Keratinocyte (primary cell): ENCODE measurements at regions not wholly inside any gene's neighbourhood (a gene's known extent, or its start where the extent isn't known, plus 50 kb on each side); places are given as distances from the start of the nearest gene placed in this dataset.

Experiments
- DNase-seq: peaks from one replicate; pipeline ENCODE4 v3.0.0-alpha.2; 2011; ENCODE audit warnings: low read depth, missing footprints, low spot score
- FAIRE-seq: peaks from 2 replicates; lab custom pipeline; 2011; peaks lifted over from hg19 to GRCh38; lab: Jason Lieb, UNC
- H2AFZ ChIP-seq: 2 replicates; pipeline ENCODE4 v1.6.0; 2012; ENCODE audit warnings: low read length, control low read depth, inconsistent platforms; ENCODE audit not compliant: control insufficient read depth
- H3K27ac ChIP-seq: 2 replicates; pipeline ENCODE4 v1.5.1; 2011; ENCODE audit warnings: low read length; ENCODE audit not compliant: control insufficient read depth, insufficient read depth
- H3K27me3 ChIP-seq: 3 replicates; pipeline ENCODE4 v1.6.0; 2011; ENCODE audit warnings: low read length; ENCODE audit not compliant: control insufficient read depth, insufficient read depth; ENCODE audit errors: extremely low read depth
- H3K36me3 ChIP-seq, 2 experiments: 2 replicates in 1 of 2; 3 replicates in 1 of 2; pipeline ENCODE4 v1.5.1; 2011; ENCODE audit warnings: low read length in 2 of 2, mild to moderate bottlenecking in 1 of 2; ENCODE audit not compliant: control insufficient read depth in 2 of 2, insufficient read depth in 2 of 2; ENCODE audit errors: extremely low read depth in 1 of 2
- H3K4me1 ChIP-seq: 3 replicates; pipeline ENCODE4 v1.5.1; 2011; ENCODE audit warnings: low read length; ENCODE audit not compliant: control insufficient read depth, insufficient read depth; ENCODE audit errors: extremely low read depth
- H3K4me2 ChIP-seq: 3 replicates; pipeline ENCODE4 v1.6.0; 2011; ENCODE audit warnings: low read depth, low read length; ENCODE audit not compliant: control insufficient read depth, insufficient read depth; ENCODE audit errors: extremely low read depth
- H3K4me3 ChIP-seq, 3 experiments: fragments of 200-600 bp in 1 of 3; sonication (generic) in 1 of 3; 2 replicates in 2 of 3; 3 replicates in 1 of 3; pipeline ENCODE4 v1.5.1; 2011 to 2016; ENCODE audit warnings: low read length in 3 of 3, mild to moderate bottlenecking in 3 of 3, control low read depth in 2 of 3, inconsistent platforms in 1 of 3, low read depth in 1 of 3, mixed read lengths in 1 of 3, mixed run types in 1 of 3, moderate library complexity in 1 of 3; ENCODE audit not compliant: control insufficient read depth in 2 of 3, insufficient read depth in 2 of 3; ENCODE audit errors: extremely low read depth in 1 of 3
- H3K79me2 ChIP-seq: 2 replicates; pipeline ENCODE4 v1.6.0; 2012; ENCODE audit warnings: low read length; ENCODE audit not compliant: control insufficient read depth, insufficient read depth
- H3K9ac ChIP-seq: 3 replicates; pipeline ENCODE4 v1.6.0; 2011; ENCODE audit warnings: low read length; ENCODE audit not compliant: control insufficient read depth, insufficient read depth; ENCODE audit errors: extremely low read depth
- H3K9me1 ChIP-seq: 3 replicates; pipeline ENCODE4 v1.6.0; 2011; ENCODE audit warnings: low read length; ENCODE audit not compliant: control insufficient read depth, insufficient read depth; ENCODE audit errors: extremely low read depth
- H3K9me3 ChIP-seq: 2 replicates; pipeline ENCODE4 v1.5.1; 2012; ENCODE audit warnings: low read depth, low read length; ENCODE audit not compliant: control insufficient read depth
- H4K20me1 ChIP-seq: 3 replicates; pipeline ENCODE4 v1.6.0; 2011; ENCODE audit warnings: low read length; ENCODE audit not compliant: control insufficient read depth, insufficient read depth; ENCODE audit errors: extremely low read depth
- EZH2 ChIP-seq: IDR thresholded peaks from one replicate; pipeline ENCODE4 v1.6.1; 2012; ENCODE audit warnings: inconsistent platforms, mild to moderate bottlenecking, low read length, moderate library complexity
- dilution Hi-C: fragments of 300-500 bp; cut with MboI; formaldehyde crosslinking; loops from one replicate; pipeline ENCODE4 v1.7.0; 2020; ENCODE audit warnings: low sequenced_read_pairs; ENCODE audit not compliant: extremely low pct_ligation_motif_present
- TF ChIP-seq, protein P1 (sequence below), 3 experiments: IDR thresholded peaks in 1 of 3; conservative IDR thresholded peaks in 1 of 3; optimal IDR thresholded peaks in 1 of 3; 2 replicates in 2 of 3; 3 replicates in 1 of 3; pipeline versions ENCODE3 to v1.5.1; 2011; ENCODE audit warnings: low read length in 3 of 3, mild to moderate bottlenecking in 3 of 3, moderate library complexity in 2 of 3, control low read depth in 1 of 3, inconsistent platforms in 1 of 3; ENCODE audit not compliant: insufficient read depth in 2 of 3; ENCODE audit errors: extremely low read depth in 1 of 3

DNA sequence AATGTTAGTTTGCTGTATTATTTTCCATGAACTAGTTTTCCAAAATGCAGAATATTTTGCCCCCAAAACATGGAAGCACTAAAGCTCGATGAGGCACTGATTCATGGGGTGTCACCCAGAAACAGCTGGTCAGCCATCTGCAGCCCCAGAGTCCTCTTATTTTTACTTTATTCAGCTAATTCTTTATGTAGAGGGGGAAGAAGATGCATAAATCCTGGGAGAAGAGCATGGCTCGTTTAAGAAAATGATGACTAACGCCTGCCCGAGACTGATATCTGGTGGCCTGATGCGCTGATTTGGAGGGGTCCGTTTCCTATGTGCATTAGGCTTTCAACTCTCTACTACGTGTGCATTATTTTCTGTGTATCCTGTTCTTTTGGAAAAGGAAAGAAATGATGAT is 390.3 kb upstream of the MEF2C start:
- Histone ChIP-seq H3K79me2 (no peaks in the 10 kb centered on the region), H3K4me2 (no peak overlapping the region), H4K20me1 (no peaks in the 10 kb centered on the region), H2AFZ (no peak overlapping the region), H3K4me1 (peaks cover 30% of the 10 kb centered on the region), H3K27me3 (no peaks in the 10 kb centered on the region), H3K9ac (no peak overlapping the region), H3K9me1 (no peaks in the 10 kb centered on the region), H3K27ac (no peak overlapping the region), H3K9me3 (no peaks in the 10 kb centered on the region), H3K4me3 (no peak overlapping the region), H3K36me3 (no peaks in the 10 kb centered on the region)
- no peak for TF ChIP-seq EZH2
- dilution Hi-C loops, result no loop called here
- FAIRE-seq, result no peak
- no peak for DNase-seq

DNA sequence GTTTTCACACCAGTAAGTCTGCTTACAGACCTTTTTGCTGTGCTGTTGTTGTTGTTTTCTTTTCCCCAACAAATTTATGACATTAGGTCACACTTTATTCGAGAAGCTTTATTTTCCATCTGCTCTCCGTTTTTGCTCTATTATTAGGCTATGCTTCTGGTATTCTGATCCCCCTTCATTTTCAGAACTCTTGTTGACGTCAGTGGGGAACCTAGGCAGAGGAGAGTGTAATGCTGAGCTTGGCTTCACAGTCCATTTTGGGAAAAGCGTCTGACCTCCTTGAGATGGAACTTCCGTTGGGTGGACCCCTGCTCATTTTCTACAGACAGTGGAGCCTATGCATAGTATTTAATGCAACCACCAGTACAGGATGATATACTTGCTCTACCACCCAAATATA is 387.9 kb upstream of the MEF2C start:
- Histone ChIP-seq H3K36me3 (no peaks in the 10 kb centered on the region), H4K20me1 (no peaks in the 10 kb centered on the region), H3K4me2 (no peak overlapping the region), H3K9ac (no peak overlapping the region), H3K9me3 (no peaks in the 10 kb centered on the region), H3K4me3 (no peak overlapping the region), H3K79me2 (no peaks in the 10 kb centered on the region), H3K27me3 (no peaks in the 10 kb centered on the region), H3K9me1 (no peaks in the 10 kb centered on the region), H3K27ac (no peak overlapping the region), H3K4me1 (peaks cover 7% of the 10 kb centered on the region), H2AFZ (no peak overlapping the region)
- TF ChIP-seq EZH2, result no peak
- TF ChIP-seq, protein P1, sequence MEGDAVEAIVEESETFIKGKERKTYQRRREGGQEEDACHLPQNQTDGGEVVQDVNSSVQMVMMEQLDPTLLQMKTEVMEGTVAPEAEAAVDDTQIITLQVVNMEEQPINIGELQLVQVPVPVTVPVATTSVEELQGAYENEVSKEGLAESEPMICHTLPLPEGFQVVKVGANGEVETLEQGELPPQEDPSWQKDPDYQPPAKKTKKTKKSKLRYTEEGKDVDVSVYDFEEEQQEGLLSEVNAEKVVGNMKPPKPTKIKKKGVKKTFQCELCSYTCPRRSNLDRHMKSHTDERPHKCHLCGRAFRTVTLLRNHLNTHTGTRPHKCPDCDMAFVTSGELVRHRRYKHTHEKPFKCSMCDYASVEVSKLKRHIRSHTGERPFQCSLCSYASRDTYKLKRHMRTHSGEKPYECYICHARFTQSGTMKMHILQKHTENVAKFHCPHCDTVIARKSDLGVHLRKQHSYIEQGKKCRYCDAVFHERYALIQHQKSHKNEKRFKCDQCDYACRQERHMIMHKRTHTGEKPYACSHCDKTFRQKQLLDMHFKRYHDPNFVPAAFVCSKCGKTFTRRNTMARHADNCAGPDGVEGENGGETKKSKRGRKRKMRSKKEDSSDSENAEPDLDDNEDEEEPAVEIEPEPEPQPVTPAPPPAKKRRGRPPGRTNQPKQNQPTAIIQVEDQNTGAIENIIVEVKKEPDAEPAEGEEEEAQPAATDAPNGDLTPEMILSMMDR (optimal IDR thresholded peaks at IDR 0.05 in 1 of 3, IDR thresholded peaks at IDR 0.05 in 1 of 3, conservative IDR thresholded peaks at IDR 0.05 in 1 of 3; ENCODE audit: extremely low read depth in 1 of 3, insufficient read depth in 2 of 3, low read length in 3 of 3), result no peak
- FAIRE-seq (no peak), DNase-seq (no peak)
- dilution Hi-C loops, result no loop called here

DNA sequence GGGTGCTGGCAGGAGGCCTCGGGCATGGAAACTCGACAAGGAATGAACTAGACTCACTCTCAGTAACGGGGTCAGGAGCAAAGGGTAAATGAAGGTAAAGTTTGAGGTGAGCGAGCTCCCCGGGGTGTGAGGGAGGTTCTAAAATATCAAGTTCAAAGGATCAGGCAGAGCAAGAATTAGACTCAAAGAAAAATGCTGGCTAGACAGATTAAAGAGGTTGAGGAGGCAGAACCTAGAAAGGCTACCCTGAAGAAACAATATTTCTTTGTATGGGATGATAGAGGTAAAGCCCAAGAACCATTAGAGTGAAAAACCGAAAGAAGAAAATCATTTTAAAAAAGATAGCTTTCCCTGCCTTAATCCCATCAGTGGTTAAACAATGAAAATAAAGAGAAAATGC is 386.7 kb upstream of the MEF2C start:
- no peak overlapping the region for H3K27ac ChIP-seq
- FAIRE-seq (no peak), DNase-seq (no peak)
- no peak overlapping the region for H3K4me2 ChIP-seq
- H3K79me2 ChIP-seq, result no peaks in the 10 kb centered on the region
- no peaks in the 10 kb centered on the region for H4K20me1 ChIP-seq
- H3K27me3 ChIP-seq, result no peaks in the 10 kb centered on the region
- no peak overlapping the region for H3K9ac ChIP-seq
- H3K36me3 ChIP-seq, result no peaks in the 10 kb centered on the region
- no peak overlapping the region for H3K4me3 ChIP-seq
- TF ChIP-seq, protein P1 (optimal IDR thresholded peaks at IDR 0.05 in 1 of 3, IDR thresholded peaks at IDR 0.05 in 1 of 3, conservative IDR thresholded peaks at IDR 0.05 in 1 of 3; ENCODE audit: extremely low read depth in 1 of 3, insufficient read depth in 2 of 3, low read length in 3 of 3), result no peak
- no peak for TF ChIP-seq EZH2
- no peaks in the 10 kb centered on the region for H3K9me3 ChIP-seq
- no peaks in the 10 kb centered on the region for H3K9me1 ChIP-seq
- H3K4me1 ChIP-seq, result peaks cover 7% of the 10 kb centered on the region
- H2AFZ ChIP-seq, result no peak overlapping the region
- dilution Hi-C loops, result no loop called here
